Suprapubic skin (tissue), 3 donors: ENCODE measurements at regions not wholly inside any gene's neighbourhood (a gene's known extent, or its start where the extent isn't known, plus 50 kb on each side); places are given as distances from the start of the nearest gene placed in this dataset.

Experiments used
- CTCF ChIP-seq, 2 donors: fragments of 200-600 bp in 1 of 2; fragments of 450-650 bp in 1 of 2; sonication (generic) in 1 of 2; IDR thresholded peaks; one replicate each; pipeline ENCODE4 v1.5.1; 2016 to 2019; ENCODE audit warnings: antibody characterized with exemption in 2 of 2, mild to moderate bottlenecking in 1 of 2, moderate library complexity in 1 of 2
- POLR2AphosphoS5 ChIP-seq, 3 donors: sonication (generic); formaldehyde crosslinking; IDR thresholded peaks; one replicate each; pipeline ENCODE4 v1.6.1; 2017; ENCODE audit warnings: antibody characterized with exemption in 3 of 3

GRCh38 chr13:83733293-83733692 is 149.0 kb downstream of the SLITRK1 start:
- TF ChIP-seq CTCF (IDR thresholded peaks at IDR 0.05) (no peak), POLR2AphosphoS5 (IDR thresholded peaks at IDR 0.05) (no peak)
